GM18873 (cell line): ENCODE measurements at regions not wholly inside any gene's neighbourhood (a gene's known extent, or its start where the extent isn't known, plus 50 kb on each side); places are given as distances from the start of the nearest gene placed in this dataset.

ENCODE experiments used
- ATAC-seq: cut with Tn5 transposase; IDR thresholded peaks from one replicate; pipeline ENCODE4 v1.9.1; 2021; ENCODE audit warnings: mild to moderate bottlenecking, moderate library complexity, moderate number of reproducible peaks; ENCODE audit not compliant: unreplicated experiment, low FRiP score

GRCh38 chr3:21152555-21152954, 598.5 kb downstream of the ZNF385D start:
- no peak for ATAC-seq

- no peak for ATAC-seq
Observed at GRCh38 chr3:21142949-21143348, 608.1 kb downstream of the ZNF385D start.

GRCh38 chr3:21142031-21142430, 609.0 kb downstream of the ZNF385D start:
- no peak for ATAC-seq

- no peak for ATAC-seq
Observed at GRCh38 chr3:21140785-21141184, 610.2 kb downstream of the ZNF385D start.

GRCh38 chr3:21138085-21138484, 612.9 kb downstream of the ZNF385D start:
- ATAC-seq: no peak

GRCh38 chr3:21132896-21133295, 618.1 kb downstream of the ZNF385D start:
- ATAC-seq: no peak

- no peak for ATAC-seq
Observed at GRCh38 chr3:21120826-21121225, 630.2 kb downstream of the ZNF385D start.

GRCh38 chr3:21117370-21117769, 633.6 kb downstream of the ZNF385D start:
- no peak for ATAC-seq

GRCh38 chr3:21109056-21109455, 642.0 kb downstream of the ZNF385D start:
- ATAC-seq: no peak

GRCh38 chr3:21105784-21106183, 645.2 kb downstream of the ZNF385D start:
- no peak for ATAC-seq

- no peak for ATAC-seq
Observed at GRCh38 chr3:21100656-21101359, 650.2 kb downstream of the ZNF385D start.

- no peak for ATAC-seq
Observed at GRCh38 chr3:21094686-21095085, 656.3 kb downstream of the ZNF385D start.

- ATAC-seq: no peak
Observed at GRCh38 chr3:21073561-21073960, 677.4 kb downstream of the ZNF385D start.

GRCh38 chr3:21067031-21067813, 683.8 kb downstream of the ZNF385D start:
- ATAC-seq: no peak

- no peak for ATAC-seq
Observed at GRCh38 chr3:21062831-21063294, 688.1 kb downstream of the ZNF385D start.

GRCh38 chr3:21059404-21059803, 691.6 kb downstream of the ZNF385D start:
- ATAC-seq: no peak

- ATAC-seq: no peak
Observed at GRCh38 chr3:21056293-21056692, 694.7 kb downstream of the ZNF385D start.

GRCh38 chr3:21055015-21055414, 696.0 kb downstream of the ZNF385D start:
- no peak for ATAC-seq

GRCh38 chr3:21054064-21054463, 696.9 kb downstream of the ZNF385D start:
- no peak for ATAC-seq

- no peak for ATAC-seq
Observed at GRCh38 chr3:21049334-21050062, 701.5 kb downstream of the ZNF385D start.

GRCh38 chr3:21043139-21043538, 707.9 kb downstream of the ZNF385D start:
- no peak for ATAC-seq
